NCI-H748 (cell line): ENCODE measurements at regions not wholly inside any gene's neighbourhood (a gene's known extent, or its start where the extent isn't known, plus 50 kb on each side); places are given as distances from the start of the nearest gene placed in this dataset.

Source experiments
- DNase-seq: peaks from one replicate; lab custom pipeline; 2025; ENCODE audit not compliant: unreplicated experiment; lab: John Stamatoyannopoulos, UW

- DNase-seq: no peak
These were observed 335.8 kb downstream of the ZIC1 start for GRCh38 chr3:147744967-147745366.

- no peak for DNase-seq
These were observed 346.1 kb downstream of the ZIC1 start for GRCh38 chr3:147755310-147755709.

- no peak for DNase-seq
These were observed 347.3 kb downstream of the ZIC1 start for GRCh38 chr3:147756476-147756875.

- DNase-seq: no peak
These were observed 348.7 kb downstream of the ZIC1 start for GRCh38 chr3:147757866-147758265.

GRCh38 chr3:147758771-147759170, 349.6 kb downstream of the ZIC1 start:
- DNase-seq: no peak

GRCh38 chr3:147760085-147760484, 350.9 kb downstream of the ZIC1 start:
- no peak for DNase-seq

- DNase-seq: no peak
These were observed 351.8 kb downstream of the ZIC1 start for GRCh38 chr3:147760941-147761340.

GRCh38 chr3:147773116-147773630, 364.0 kb downstream of the ZIC1 start:
- peak; percentile 9 for DNase-seq

- no peak for DNase-seq
These were observed 366.2 kb downstream of the ZIC1 start for GRCh38 chr3:147775411-147775810.

- DNase-seq: no peak
These were observed 366.8 kb downstream of the ZIC1 start for GRCh38 chr3:147775816-147776530.

- DNase-seq: no peak
These were observed 384.7 kb downstream of the ZIC1 start for GRCh38 chr3:147793841-147794240.

- DNase-seq: no peak
These were observed 385.4 kb downstream of the ZIC1 start for GRCh38 chr3:147794596-147794995.

- DNase-seq: no peak
These were observed 386.3 kb downstream of the ZIC1 start for GRCh38 chr3:147795418-147795817.

- peak; percentile 81 for DNase-seq
These were observed 387.9 kb downstream of the ZIC1 start for GRCh38 chr3:147797095-147797494.

GRCh38 chr3:147799601-147800000, 390.4 kb downstream of the ZIC1 start:
- no peak for DNase-seq

GRCh38 chr3:147807776-147808175, 398.6 kb downstream of the ZIC1 start:
- DNase-seq: no peak

- no peak for DNase-seq
These were observed 400.0 kb downstream of the ZIC1 start for GRCh38 chr3:147809206-147809605.

- no peak for DNase-seq
These were observed 403.2 kb downstream of the ZIC1 start for GRCh38 chr3:147812186-147812911.

- no peak for DNase-seq
These were observed 404.1 kb downstream of the ZIC1 start for GRCh38 chr3:147813256-147813655.

GRCh38 chr3:147816752-147817151, 407.6 kb downstream of the ZIC1 start:
- peak; percentile 92 for DNase-seq

- no peak for DNase-seq
These were observed 423.4 kb downstream of the ZIC1 start for GRCh38 chr3:147832611-147833010.

GRCh38 chr3:147836330-147836729, 427.2 kb downstream of the ZIC1 start:
- no peak for DNase-seq
